ENCODE measurements at regions not wholly inside any gene's neighbourhood (a gene's known extent, or its start where the extent isn't known, plus 50 kb on each side); places are given as distances from the start of the nearest gene placed in this dataset.
"Not testable (repeated sequence)": the region's sequence is repeated elsewhere in the genome, so short reads cannot be mapped to it uniquely, and the experiment has no call there.

DNA sequence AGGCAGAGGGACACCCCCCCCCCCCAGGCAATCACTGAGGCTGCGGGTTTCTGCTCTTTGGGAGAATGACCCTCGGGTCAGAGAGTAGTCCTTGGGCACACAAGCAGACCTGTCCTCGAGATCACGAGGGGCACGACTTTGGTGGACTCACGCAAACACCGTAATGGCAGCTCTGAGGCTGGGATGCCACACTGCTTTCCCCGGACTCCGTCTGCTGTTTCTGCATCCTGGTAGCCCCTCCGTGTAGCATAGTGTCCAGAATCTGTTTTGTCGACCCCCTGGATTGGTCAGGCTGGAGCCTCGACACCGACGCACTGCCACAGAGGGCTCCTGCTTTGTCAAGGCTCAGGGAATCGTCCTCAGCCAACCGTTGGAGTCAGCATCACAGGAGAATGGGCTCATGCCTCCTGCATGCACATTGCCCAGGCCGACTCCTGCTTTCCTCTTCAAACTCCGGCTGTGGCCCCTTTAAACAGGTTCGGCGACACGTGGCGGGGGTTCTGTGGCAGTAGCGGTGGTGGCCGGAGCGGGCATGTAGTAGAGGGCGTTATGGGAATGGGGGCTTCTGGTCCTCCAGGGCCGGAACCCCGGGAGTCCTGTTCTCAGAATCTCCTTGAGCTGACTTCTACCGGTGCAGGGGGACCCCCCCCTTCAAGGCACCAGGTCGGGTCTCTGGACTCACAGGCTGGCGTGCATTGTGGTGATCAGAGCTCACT is 205.3 kb downstream of the ZNF716 start:
- not testable (repeated sequence) for H3K27ac ChIP-seq (ENCODE audit: low read depth, low read length); H3K36me3 ChIP-seq (ENCODE audit: control insufficient read depth, insufficient read depth, low read length); H3K4me1 ChIP-seq (ENCODE audit: control insufficient read depth, insufficient read depth, low read length); H3K27me3 ChIP-seq (ENCODE audit: control insufficient read depth, insufficient read depth, low read length); DNase-seq (ENCODE audit: low read depth in 4 of 6, low spot score in 6 of 6); H3K9me3 ChIP-seq (ENCODE audit: control insufficient read depth, insufficient read depth, low read length); H3K4me3 ChIP-seq (ENCODE audit: low read depth, low read length)
- 78% methylated on average over 27 of the region's 31 CpGs for WGBS (ENCODE audit: insufficient coverage)

DNA sequence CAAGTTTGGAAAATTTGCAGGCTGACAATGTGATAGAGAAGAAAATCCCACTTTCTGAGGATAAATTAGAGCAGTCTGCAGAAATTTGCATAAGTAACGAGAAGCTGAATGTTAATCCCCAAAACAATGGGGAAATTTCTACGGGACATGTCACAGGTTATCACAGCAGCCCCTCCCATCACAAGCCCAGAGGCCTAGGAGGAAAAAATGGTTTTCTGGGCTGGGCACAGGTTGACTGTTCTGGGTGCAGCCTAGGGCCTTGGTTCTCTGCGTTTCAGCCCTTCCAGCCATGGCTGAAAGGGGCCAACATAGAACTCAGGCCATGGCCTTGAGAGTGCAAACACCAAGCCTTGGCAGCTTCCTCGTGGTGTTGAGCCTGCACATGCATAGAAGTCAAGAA is 209.2 kb downstream of the ZNF716 start:
- not testable (repeated sequence) for H3K4me3 ChIP-seq (ENCODE audit: low read depth, low read length); H3K4me1 ChIP-seq (ENCODE audit: control insufficient read depth, insufficient read depth, low read length); H3K9me3 ChIP-seq (ENCODE audit: control insufficient read depth, insufficient read depth, low read length); DNase-seq (ENCODE audit: low read depth in 4 of 6, low spot score in 6 of 6); H3K27ac ChIP-seq (ENCODE audit: low read depth, low read length); H3K36me3 ChIP-seq (ENCODE audit: control insufficient read depth, insufficient read depth, low read length); H3K27me3 ChIP-seq (ENCODE audit: control insufficient read depth, insufficient read depth, low read length)
- WGBS (ENCODE audit: insufficient coverage): 36% methylated on average over 2 of the region's 4 CpGs

DNA sequence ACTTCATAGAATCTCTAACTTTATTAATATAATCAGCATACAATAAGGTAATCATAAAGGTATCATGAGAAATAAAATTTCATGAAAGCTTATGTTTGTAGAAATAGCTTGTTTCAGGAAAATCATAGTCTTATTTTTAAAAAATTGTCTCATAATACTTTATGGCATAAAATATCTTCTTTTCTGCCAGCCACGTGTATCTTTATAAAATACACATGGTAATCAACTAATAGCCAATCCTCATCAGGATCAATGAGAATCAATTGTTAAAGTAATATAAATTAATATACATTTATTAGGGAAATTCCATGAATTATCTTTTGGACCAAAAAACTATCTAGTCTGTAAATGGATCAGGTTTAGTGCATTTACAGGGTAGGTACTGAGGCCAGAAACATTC is 227.0 kb downstream of the ZNF716 start:
- H3K9me3 ChIP-seq (ENCODE audit: control insufficient read depth, insufficient read depth, low read length); H3K27ac ChIP-seq (ENCODE audit: low read depth, low read length); DNase-seq (ENCODE audit: low read depth in 4 of 6, low spot score in 6 of 6); H3K36me3 ChIP-seq (ENCODE audit: control insufficient read depth, insufficient read depth, low read length); H3K4me3 ChIP-seq (ENCODE audit: low read depth, low read length); H3K4me1 ChIP-seq (ENCODE audit: control insufficient read depth, insufficient read depth, low read length); H3K27me3 ChIP-seq (ENCODE audit: control insufficient read depth, insufficient read depth, low read length): not testable (repeated sequence)
- WGBS (ENCODE audit: insufficient coverage): no CpG with 5 or more reads among the region's 1 CpG

DNA sequence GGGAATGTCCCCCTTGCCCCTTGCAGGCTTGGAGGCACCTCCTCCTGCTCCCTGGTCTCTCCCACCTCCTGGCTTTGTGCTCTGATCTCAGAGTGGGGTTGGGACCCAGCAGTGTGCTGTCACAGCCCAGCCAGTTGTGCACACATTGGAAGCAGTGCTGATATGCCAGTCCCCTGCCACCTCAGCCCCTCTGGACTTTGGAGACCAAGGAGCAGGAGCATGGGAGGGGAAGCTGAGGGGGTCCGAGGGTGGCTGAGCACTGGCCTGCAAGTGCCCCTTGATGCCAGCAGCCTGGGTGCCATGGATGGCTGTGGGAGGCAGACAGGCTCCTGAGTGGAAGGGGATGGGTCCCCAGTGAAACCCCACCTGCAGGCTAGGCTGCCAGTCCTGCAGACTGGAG is 235.4 kb downstream of the ZNF716 start:
- Histone ChIP-seq H3K36me3 (ENCODE audit: control insufficient read depth, insufficient read depth, low read length) (no peaks in the 10 kb centered on the region), H3K9me3 (ENCODE audit: control insufficient read depth, insufficient read depth, low read length) (peaks cover 2% of the 10 kb centered on the region), H3K4me3 (ENCODE audit: low read depth, low read length) (no peak overlapping the region), H3K4me1 (ENCODE audit: control insufficient read depth, insufficient read depth, low read length) (no peaks in the 10 kb centered on the region), H3K27me3 (ENCODE audit: control insufficient read depth, insufficient read depth, low read length) (no peaks in the 10 kb centered on the region), H3K27ac (ENCODE audit: low read depth, low read length) (no peak overlapping the region)
- peak in 1 of 6 donors; percentile 0 for DNase-seq (ENCODE audit: low read depth in 4 of 6, low spot score in 6 of 6)
- WGBS (ENCODE audit: insufficient coverage): 19% methylated on average over 1 of the region's 1 CpG
